Endothelial cell of umbilical vein (primary cell): ENCODE measurements at regions not wholly inside any gene's neighbourhood (a gene's known extent, or its start where the extent isn't known, plus 50 kb on each side); places are given as distances from the start of the nearest gene placed in this dataset.

Source experiments
- BruUV-seq: library from RNA; stranded (reverse); fragments of 400-500 nt; replicated peaks from 2 replicates; lab custom pipeline; 2021; lab: Mats Ljungman, UMichigan
- CTCF ChIA-PET: fragments of 300-600, 350-600 bp; sonication (Branson Sonifier 250); formaldehyde crosslinking; loops from one replicate; lab custom pipeline; 2021; ENCODE audit warnings: antibody characterized with exemption, inconsistent platforms; lab: Charles Lee
- POLR2A ChIA-PET: fragments of 300-600, 350-600 bp; sonication (Branson Sonifier 250); formaldehyde crosslinking; loops from one replicate; lab custom pipeline; 2021; ENCODE audit warnings: antibody characterized with exemption, inconsistent platforms; lab: Charles Lee
- DNase-seq: peaks from one replicate; pipeline ENCODE4 v3.0.0-alpha.2; 2011; ENCODE audit warnings: low read depth, low spot score
- FAIRE-seq: peaks from 2 replicates; lab custom pipeline; 2011; peaks lifted over from hg19 to GRCh38; lab: Jason Lieb, UNC
- H2AFZ ChIP-seq: 2 replicates; pipeline ENCODE4 v1.6.0; 2012; ENCODE audit warnings: low read depth, low read length, control low read depth, inconsistent platforms
- H3K27ac ChIP-seq: 2 replicates; pipeline ENCODE4 v1.5.1; 2011; ENCODE audit warnings: low read depth, mild to moderate bottlenecking, control low read depth, low read length, moderate library complexity; ENCODE audit not compliant: insufficient read depth
- H3K27me3 ChIP-seq, 2 experiments: 2 replicates each; pipeline versions ENCODE4 v1.6.0 to v1.6.1; 2011; ENCODE audit warnings: low read length in 2 of 2, mixed read lengths in 1 of 2; ENCODE audit not compliant: control insufficient read depth in 2 of 2, insufficient read depth in 2 of 2
- H3K36me3 ChIP-seq, 2 experiments: 2 replicates in 1 of 2; 3 replicates in 1 of 2; pipeline ENCODE4 v1.5.1; 2011; ENCODE audit warnings: low read length in 2 of 2, mild to moderate bottlenecking in 1 of 2, moderate library complexity in 1 of 2; ENCODE audit not compliant: control insufficient read depth in 2 of 2, insufficient read depth in 2 of 2; ENCODE audit errors: extremely low read depth in 1 of 2
- H3K4me1 ChIP-seq: 3 replicates; pipeline ENCODE4 v1.5.1; 2011; ENCODE audit warnings: mild to moderate bottlenecking, low read length; ENCODE audit not compliant: control insufficient read depth, insufficient read depth; ENCODE audit errors: extremely low read depth
- H3K4me2 ChIP-seq: 2 replicates; pipeline ENCODE4 v1.6.1; 2011; ENCODE audit warnings: low read length, control low read depth, mixed read lengths; ENCODE audit not compliant: insufficient read depth
- H3K4me3 ChIP-seq, 3 experiments: fragments of 200-600 bp in 1 of 3; sonication (generic), shearing (Covaris generic) in 1 of 3; replicated peaks in 1 of 3; 2 replicates each; pipeline ENCODE4 v1.5.1; 2011 to 2016; ENCODE audit warnings: control low read depth in 3 of 3, low read length in 3 of 3, mild to moderate bottlenecking in 2 of 3, inconsistent platforms in 1 of 3, low read depth in 1 of 3, moderate library complexity in 1 of 3; ENCODE audit not compliant: insufficient read depth in 1 of 3
- H3K79me2 ChIP-seq: 2 replicates; pipeline ENCODE4 v1.6.0; 2012; ENCODE audit warnings: low read length, inconsistent platforms; ENCODE audit not compliant: control insufficient read depth, insufficient read depth
- H3K9ac ChIP-seq: replicated peaks from 2 replicates; pipeline ENCODE3; 2011; ENCODE audit warnings: low read length, control low read depth; ENCODE audit not compliant: insufficient read depth; ENCODE audit errors: extremely low read depth
- H3K9me1 ChIP-seq: replicated peaks from 3 replicates; pipeline ENCODE4 v1.6.0; 2011; ENCODE audit warnings: mild to moderate bottlenecking, low read length; ENCODE audit not compliant: control insufficient read depth, insufficient read depth; ENCODE audit errors: extremely low read depth
- H3K9me3 ChIP-seq: replicated peaks from 2 replicates; pipeline ENCODE4 v1.5.1; 2012; ENCODE audit warnings: low read length, inconsistent platforms; ENCODE audit not compliant: control insufficient read depth, insufficient read depth
- H4K20me1 ChIP-seq: replicated peaks from 2 replicates; pipeline ENCODE3; 2011; ENCODE audit warnings: mild to moderate bottlenecking, low read length; ENCODE audit not compliant: control insufficient read depth, insufficient read depth; ENCODE audit errors: extremely low read depth
- CTCF ChIP-seq, 2 donors: IDR thresholded peaks; 1 replicate in 1 of 2; 2 replicates in 1 of 2; pipeline ENCODE4 v1.5.1; 2011; ENCODE audit warnings: low read length in 2 of 2, mild to moderate bottlenecking in 2 of 2, moderate library complexity in 2 of 2, control low read depth in 1 of 2, inconsistent platforms in 1 of 2, low read depth in 1 of 2; ENCODE audit not compliant: insufficient read depth in 1 of 2; ENCODE audit errors: extremely low read depth in 1 of 2
- EZH2 ChIP-seq: IDR thresholded peaks from 2 replicates; pipeline ENCODE4 v1.6.1; 2012; ENCODE audit warnings: borderline replicate concordance, low read depth, mild to moderate bottlenecking, moderate library complexity, low read length, inconsistent platforms; ENCODE audit not compliant: severe bottlenecking
- FOS ChIP-seq: IDR thresholded peaks from 2 replicates; pipeline ENCODE4 v1.6.1; 2011; ENCODE audit warnings: mild to moderate bottlenecking, low read length, moderate library complexity, borderline replicate concordance; ENCODE audit not compliant: insufficient read depth
- GATA2 ChIP-seq: IDR thresholded peaks from 2 replicates; pipeline ENCODE4 v1.7.0; 2011; ENCODE audit warnings: low read depth, mild to moderate bottlenecking, moderate library complexity, mixed read lengths, low read length; ENCODE audit not compliant: insufficient read length, insufficient read depth
- JUN ChIP-seq: IDR thresholded peaks from 2 replicates; pipeline ENCODE4 v1.6.1; 2011; ENCODE audit warnings: borderline replicate concordance, low read depth; ENCODE audit not compliant: insufficient read length, insufficient read depth
- MAX ChIP-seq: IDR thresholded peaks from 2 replicates; pipeline ENCODE4 v1.6.1; 2011; ENCODE audit not compliant: insufficient read depth, insufficient read length
- MYC ChIP-seq: IDR thresholded peaks from one replicate; pipeline ENCODE4 v1.6.1; 2011; ENCODE audit warnings: mild to moderate bottlenecking, low read depth, low read length
- POLR2A ChIP-seq: IDR thresholded peaks from 2 replicates; pipeline ENCODE4 v1.6.1; 2012; ENCODE audit warnings: low read depth, mild to moderate bottlenecking, control low read depth, low read length
- POLR2AphosphoS5 ChIP-seq: IDR thresholded peaks from 2 replicates; pipeline ENCODE4 v1.6.1; 2012; ENCODE audit warnings: low read depth, mild to moderate bottlenecking, control low read depth, low read length, moderate library complexity; ENCODE audit not compliant: insufficient read depth
- dilution Hi-C: fragments of 300-500 bp; cut with MboI; formaldehyde crosslinking; loops from one replicate; pipeline ENCODE4 v1.15.0; 2019; ENCODE audit warnings: low sequenced_read_pairs; ENCODE audit not compliant: extremely low pct_ligation_motif_present
- intact Hi-C: fragments of 100-400 bp; cut with micrococcal nuclease; formaldehyde crosslinking; loops from one replicate; pipeline ENCODE4 v1.10.0; 2022

- POLR2A ChIA-PET: no interaction called here
- H3K9ac ChIP-seq: no peak overlapping the region
- no peaks in the 10 kb centered on the region for H3K9me3 ChIP-seq
- intact Hi-C loops (no loop called here), dilution Hi-C loops (no loop called here)
- FAIRE-seq (no peak), DNase-seq (no peak)
- no peak overlapping the region for H2AFZ ChIP-seq
- no peaks in the 10 kb centered on the region for H3K27me3 ChIP-seq
- H3K79me2 ChIP-seq: no peaks in the 10 kb centered on the region
- TF ChIP-seq MYC (no peak), EZH2 (no peak), MAX (no peak), GATA2 (no peak), POLR2A (no peak), CTCF (IDR thresholded peaks at IDR 0.05; ENCODE audit: extremely low read depth in 1 of 2, insufficient read depth in 1 of 2, low read depth in 1 of 2, low read length in 2 of 2) (no peak), JUN (no peak), POLR2AphosphoS5 (no peak), FOS (no peak)
- no peaks in the 10 kb centered on the region for H4K20me1 ChIP-seq
- no peaks in the 10 kb centered on the region for H3K36me3 ChIP-seq
- H3K4me1 ChIP-seq: no peaks in the 10 kb centered on the region
- H3K9me1 ChIP-seq: no peaks in the 10 kb centered on the region
- no TSS peak for BruUV-seq
- H3K4me2 ChIP-seq: no peak overlapping the region
- H3K4me3 ChIP-seq: no peak overlapping the region
- no peak overlapping the region for H3K27ac ChIP-seq
- CTCF ChIA-PET: no interaction called here
These were observed 51.5 kb upstream of the MTNR1B start for GRCh38 chr11:92917927-92918326.
